Upper lobe of right lung (tissue), 1 donor: ENCODE measurements at regions not wholly inside any gene's neighbourhood (a gene's known extent, or its start where the extent isn't known, plus 50 kb on each side); places are given as distances from the start of the nearest gene placed in this dataset.
"Not testable (repeated sequence)": the region's sequence is repeated elsewhere in the genome, so short reads cannot be mapped to it uniquely, and the experiment has no call there.

Source experiments
- ATAC-seq: fragments of 200-7000 bp; cut with Tn5 transposase; one replicate; pipeline ENCODE4 v1.9.1; 2020; ENCODE audit warnings: mild to moderate bottlenecking, moderate library complexity
- DNase-seq: peaks from one replicate; pipeline ENCODE4 v3.0.0-alpha.2; 2020
- H3K27ac ChIP-seq: fragments of 200-600 bp; one replicate; pipeline ENCODE4 v1.8.0; 2022
- H3K27me3 ChIP-seq: fragments of 200-600 bp; one replicate; pipeline ENCODE4 v1.8.0; 2022; ENCODE audit warnings: mild to moderate bottlenecking
- H3K36me3 ChIP-seq: fragments of 200-600 bp; one replicate; pipeline ENCODE4 v1.8.0; 2022
- H3K4me1 ChIP-seq: fragments of 200-600 bp; one replicate; pipeline ENCODE4 v1.8.0; 2022
- H3K4me3 ChIP-seq: fragments of 200-600 bp; one replicate; pipeline ENCODE4 v1.8.0; 2022; ENCODE audit warnings: mild to moderate bottlenecking
- H3K9me3 ChIP-seq: fragments of 200-600 bp; one replicate; pipeline ENCODE4 v1.8.0; 2022
- intact Hi-C: fragments of 100-400 bp; cut with DNase I; formaldehyde crosslinking; loops from one replicate; pipeline ENCODE4 v1.11.0; 2022
- TF ChIP-seq, protein P1 (sequence below): fragments of 200-600 bp; IDR thresholded peaks from one replicate; pipeline ENCODE4 v1.8.0; 2022; ENCODE audit warnings: antibody characterized with exemption
- donor health status: DM: no; HTN: yes; CAD: no; lungs with severe emphysema.

DNA sequence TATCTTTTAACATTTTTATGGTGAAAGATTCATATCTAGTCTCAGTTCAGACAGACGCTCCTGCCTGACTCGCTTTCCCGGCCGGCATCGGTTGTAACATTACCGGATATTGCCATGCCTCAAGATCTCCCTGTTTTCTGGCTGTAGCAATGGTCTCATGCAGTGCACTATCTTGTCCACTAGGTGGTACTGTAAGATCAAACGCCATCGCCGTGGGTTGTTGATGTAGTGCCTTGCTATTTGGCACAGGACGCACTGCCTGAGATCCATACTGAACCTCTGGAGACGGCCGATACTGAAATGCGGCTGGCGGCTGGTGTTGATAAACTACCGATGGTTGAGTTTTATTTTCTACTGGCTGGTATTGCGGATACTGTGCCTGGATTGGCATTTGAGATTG, 75.9 kb upstream of the ZNF195 start:
- intact Hi-C loops, ATAC-seq, H3K4me1 ChIP-seq, H3K36me3 ChIP-seq, H3K4me3 ChIP-seq, H3K9me3 ChIP-seq, H3K27me3 ChIP-seq, H3K27ac ChIP-seq: not testable (repeated sequence)
- DNase-seq = peak; percentile 66
- TF ChIP-seq, protein P1, sequence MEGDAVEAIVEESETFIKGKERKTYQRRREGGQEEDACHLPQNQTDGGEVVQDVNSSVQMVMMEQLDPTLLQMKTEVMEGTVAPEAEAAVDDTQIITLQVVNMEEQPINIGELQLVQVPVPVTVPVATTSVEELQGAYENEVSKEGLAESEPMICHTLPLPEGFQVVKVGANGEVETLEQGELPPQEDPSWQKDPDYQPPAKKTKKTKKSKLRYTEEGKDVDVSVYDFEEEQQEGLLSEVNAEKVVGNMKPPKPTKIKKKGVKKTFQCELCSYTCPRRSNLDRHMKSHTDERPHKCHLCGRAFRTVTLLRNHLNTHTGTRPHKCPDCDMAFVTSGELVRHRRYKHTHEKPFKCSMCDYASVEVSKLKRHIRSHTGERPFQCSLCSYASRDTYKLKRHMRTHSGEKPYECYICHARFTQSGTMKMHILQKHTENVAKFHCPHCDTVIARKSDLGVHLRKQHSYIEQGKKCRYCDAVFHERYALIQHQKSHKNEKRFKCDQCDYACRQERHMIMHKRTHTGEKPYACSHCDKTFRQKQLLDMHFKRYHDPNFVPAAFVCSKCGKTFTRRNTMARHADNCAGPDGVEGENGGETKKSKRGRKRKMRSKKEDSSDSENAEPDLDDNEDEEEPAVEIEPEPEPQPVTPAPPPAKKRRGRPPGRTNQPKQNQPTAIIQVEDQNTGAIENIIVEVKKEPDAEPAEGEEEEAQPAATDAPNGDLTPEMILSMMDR = peak; percentile 80

DNA sequence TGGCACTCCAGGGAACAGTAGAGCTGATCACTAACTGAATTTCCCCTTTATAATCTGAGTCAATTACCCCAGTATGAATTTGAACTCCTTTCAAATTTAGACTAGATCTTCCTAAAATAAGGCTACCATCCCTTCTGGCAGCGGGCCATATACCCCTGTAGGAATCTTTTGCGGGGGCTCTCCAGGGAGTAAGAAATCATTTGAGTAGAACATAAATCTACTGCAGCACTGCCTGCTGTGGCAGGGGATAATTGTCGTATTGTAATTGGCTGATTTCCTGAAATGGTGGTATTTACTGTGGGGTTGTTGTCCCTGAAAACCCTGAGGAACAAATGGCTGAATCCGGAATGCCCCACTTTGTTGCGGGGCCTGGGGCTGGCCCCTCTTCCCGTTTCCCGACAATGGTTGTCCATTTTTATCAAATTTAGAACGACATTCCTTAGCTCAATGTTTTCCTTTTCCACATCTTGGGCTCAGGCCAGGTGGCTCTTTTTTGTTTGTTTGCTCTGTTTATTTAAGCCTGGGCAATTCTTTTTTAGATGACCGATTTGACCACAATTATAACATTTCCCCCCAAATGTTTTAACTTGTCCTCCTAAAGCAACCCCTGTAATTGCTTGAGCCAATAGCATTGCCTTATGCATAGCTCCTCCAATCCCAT, 74.8 kb upstream of the ZNF195 start:
- intact Hi-C loops, H3K36me3 ChIP-seq, DNase-seq, H3K9me3 ChIP-seq, H3K4me1 ChIP-seq, H3K27ac ChIP-seq, ATAC-seq, H3K4me3 ChIP-seq, H3K27me3 ChIP-seq: not testable (repeated sequence)

DNA sequence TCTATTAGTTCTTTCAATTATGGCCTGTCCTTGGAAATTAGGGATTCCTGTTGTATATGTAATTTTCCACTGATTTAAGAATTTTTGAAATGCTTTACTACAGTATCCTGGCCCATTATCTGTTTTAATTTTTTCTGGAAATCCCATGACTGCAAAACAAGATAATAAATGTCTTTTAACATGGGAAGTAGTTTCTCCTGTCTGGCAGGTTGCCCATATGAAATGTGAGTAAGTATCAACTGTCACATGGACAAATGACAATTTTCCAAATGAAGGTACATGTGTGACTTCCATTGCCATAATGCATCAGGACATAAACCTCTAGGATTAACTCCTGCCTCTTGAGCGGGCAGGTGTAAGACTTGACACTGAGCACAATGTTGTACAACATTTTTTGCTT, 71.9 kb upstream of the ZNF195 start:
- H3K36me3 ChIP-seq, ATAC-seq, intact Hi-C loops, H3K4me1 ChIP-seq, H3K27ac ChIP-seq, H3K9me3 ChIP-seq, H3K27me3 ChIP-seq, DNase-seq, H3K4me3 ChIP-seq: not testable (repeated sequence)

DNA sequence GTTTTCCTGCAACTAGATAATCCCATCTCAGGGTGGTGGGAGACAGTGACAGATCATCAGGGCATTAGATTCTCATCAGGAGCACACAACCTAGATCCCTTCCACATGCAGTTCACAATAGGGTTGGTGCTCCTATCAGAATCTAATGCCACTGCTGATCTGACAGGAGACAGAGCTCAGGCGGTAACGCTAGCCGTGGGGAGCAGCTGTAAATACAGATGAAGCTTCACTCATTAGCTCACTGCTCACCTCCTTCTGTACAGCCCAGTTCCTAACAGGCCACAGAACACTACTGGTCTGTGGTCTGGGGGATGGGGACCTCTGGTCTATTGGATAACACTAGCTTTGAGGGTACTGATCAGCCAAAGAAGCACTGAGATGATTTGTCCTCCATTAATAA, 66.6 kb upstream of the ZNF195 start:
- ATAC-seq, H3K27ac ChIP-seq, H3K4me3 ChIP-seq, H3K4me1 ChIP-seq, H3K9me3 ChIP-seq, intact Hi-C loops, H3K36me3 ChIP-seq, H3K27me3 ChIP-seq, DNase-seq: not testable (repeated sequence)

DNA sequence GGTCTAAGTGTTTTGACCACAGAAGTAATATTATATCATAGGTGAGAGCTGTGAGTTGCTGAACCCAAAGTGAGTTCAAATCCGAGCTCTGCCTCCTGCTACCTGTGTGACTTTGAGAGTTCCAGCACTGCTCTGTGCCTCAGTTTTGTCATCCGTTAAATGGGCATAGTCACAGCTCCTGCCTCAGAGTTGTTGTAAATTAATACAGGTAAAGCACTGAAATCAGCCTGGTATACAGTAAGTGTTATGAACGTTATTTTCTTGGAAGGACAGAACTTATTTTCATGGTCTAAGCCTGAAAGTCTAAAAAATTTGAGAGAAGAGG, 65.4 kb upstream of the ZNF195 start:
- H3K4me3 ChIP-seq, H3K4me1 ChIP-seq, H3K27me3 ChIP-seq, intact Hi-C loops, DNase-seq, ATAC-seq, H3K36me3 ChIP-seq, H3K27ac ChIP-seq, H3K9me3 ChIP-seq: not testable (repeated sequence)

DNA sequence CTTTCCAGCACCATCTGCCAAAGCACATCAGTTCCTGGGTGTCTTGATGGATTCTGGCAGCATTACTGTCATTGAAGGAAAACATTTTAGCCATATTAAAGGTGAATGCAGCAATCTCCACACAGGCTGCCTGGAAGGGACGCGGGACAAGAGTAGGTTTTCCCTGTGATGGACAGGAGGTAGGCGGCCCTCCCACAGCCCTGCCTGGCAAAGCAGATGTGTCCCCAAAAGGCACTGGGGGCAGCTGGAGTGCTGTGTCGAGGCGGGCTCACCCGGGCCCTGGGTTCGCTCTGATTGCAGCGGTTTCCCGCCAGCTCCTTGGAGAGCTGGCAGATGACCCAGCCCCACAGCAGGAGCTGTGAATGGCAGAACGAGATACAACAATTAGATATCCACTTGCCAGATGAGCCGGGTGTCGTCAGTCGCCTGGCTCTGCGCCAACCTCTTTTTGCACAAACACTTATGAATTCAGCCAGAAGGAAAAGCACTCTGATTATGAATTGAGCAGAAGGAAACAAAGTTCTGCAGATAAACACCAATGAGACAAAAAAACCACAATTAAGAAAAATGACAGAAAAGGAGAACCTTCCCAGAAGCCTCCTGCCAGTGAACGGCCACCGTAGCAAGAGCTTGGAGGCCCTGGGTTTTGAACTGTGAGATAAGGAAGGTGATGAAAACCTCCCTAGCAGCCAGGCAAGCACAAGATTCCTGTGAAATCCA, 64.9 kb upstream of the ZNF195 start:
- H3K27ac ChIP-seq, H3K4me3 ChIP-seq, H3K27me3 ChIP-seq, ATAC-seq, DNase-seq, intact Hi-C loops, H3K9me3 ChIP-seq, H3K36me3 ChIP-seq, H3K4me1 ChIP-seq: not testable (repeated sequence)

DNA sequence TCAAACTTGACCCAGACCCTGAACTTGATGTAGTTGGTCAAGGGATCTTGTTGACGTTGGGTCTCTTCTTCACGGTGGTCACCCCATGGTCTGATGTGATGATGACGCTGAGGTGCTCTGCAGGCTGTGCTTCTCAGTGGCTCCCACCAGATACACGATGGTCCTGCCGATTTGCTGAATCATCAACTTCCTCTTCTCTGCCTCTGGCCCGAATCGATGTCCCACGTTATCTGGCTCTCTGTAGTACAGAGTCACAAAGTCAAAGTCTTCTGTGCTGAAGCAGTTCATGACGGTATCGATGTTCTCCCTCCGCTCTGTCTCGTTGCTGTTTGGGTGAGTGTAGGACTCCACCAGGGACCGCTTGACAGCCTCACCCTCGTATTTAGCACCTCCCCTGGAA, 58.5 kb upstream of the ZNF195 start:
- not testable (repeated sequence) for H3K4me1 ChIP-seq

DNA sequence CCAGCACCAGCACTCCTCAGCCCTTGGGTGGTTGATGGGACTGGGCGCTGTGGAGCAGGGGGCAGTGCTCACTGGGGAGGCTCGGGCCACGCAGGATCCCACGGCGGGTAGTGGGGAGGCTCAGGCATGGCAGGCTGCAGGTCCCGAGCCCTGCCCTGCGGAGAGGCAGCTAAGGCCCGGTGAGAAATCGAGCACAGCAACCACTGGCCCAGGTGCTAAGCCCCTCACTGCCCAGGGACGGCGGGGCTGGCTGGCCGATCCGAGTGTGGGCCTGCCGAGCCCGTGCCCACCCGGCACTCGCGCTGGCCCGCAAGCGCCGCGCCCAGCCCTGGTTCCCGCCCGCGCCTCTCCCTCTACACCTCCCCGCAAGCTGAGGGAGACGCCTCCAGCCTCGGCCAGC, 56.0 kb upstream of the ZNF195 start:
- intact Hi-C loops = no loop called here
- no peaks in the 10 kb centered on the region for H3K27me3 ChIP-seq

More for the DNA sequence above, 58.5 kb upstream of the ZNF195 start:
- H3K27ac ChIP-seq, ATAC-seq, H3K27me3 ChIP-seq, intact Hi-C loops, DNase-seq, H3K4me3 ChIP-seq, H3K36me3 ChIP-seq, H3K9me3 ChIP-seq: not testable (repeated sequence)

DNA sequence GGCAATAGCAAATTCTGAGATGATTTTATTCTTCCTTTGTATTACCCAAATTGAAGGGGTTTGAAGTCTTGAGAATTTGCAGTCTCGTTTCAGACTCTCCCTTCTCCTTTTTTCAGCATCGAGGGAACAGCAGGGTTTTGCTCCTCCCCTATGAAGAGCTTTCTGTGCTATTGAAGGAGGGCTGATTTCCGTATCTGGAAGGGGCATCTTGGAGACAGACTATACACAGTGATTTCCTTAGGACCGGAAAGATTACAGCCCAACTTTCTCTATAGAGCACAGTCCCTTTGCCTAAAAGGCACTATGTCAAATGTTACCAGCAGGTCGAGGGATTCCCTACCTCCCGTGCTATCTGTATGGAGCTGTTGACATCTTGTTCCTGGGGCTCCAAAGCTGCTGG, 50.2 kb upstream of the ZNF195 start:
- H3K27ac ChIP-seq, H3K4me1 ChIP-seq, H3K27me3 ChIP-seq, DNase-seq, H3K9me3 ChIP-seq, H3K36me3 ChIP-seq, H3K4me3 ChIP-seq, intact Hi-C loops, ATAC-seq: not testable (repeated sequence)

More for the DNA sequence above, 56.0 kb upstream of the ZNF195 start:
- TF ChIP-seq, protein P1 = no peak
- Histone ChIP-seq H3K27ac (no peak overlapping the region), H3K9me3 (no peaks in the 10 kb centered on the region), H3K4me1 (no peaks in the 10 kb centered on the region), H3K4me3 (no peak overlapping the region), H3K36me3 (no peaks in the 10 kb centered on the region)
- no peak for DNase-seq
- ATAC-seq = no peak
